T-helper 2 cell treated with Interferon-gamma antibody and Interleukin-4, amounts not matched to agents 100 ng/mL and 5 ng/mL, for 36 hours (primary cell): ENCODE measurements at regions not wholly inside any gene's neighbourhood (a gene's known extent, or its start where the extent isn't known, plus 50 kb on each side); places are given as distances from the start of the nearest gene placed in this dataset.
"Not testable (repeated sequence)": the region's sequence is repeated elsewhere in the genome, so short reads cannot be mapped to it uniquely, and the experiment has no call there.

ENCODE experiments used
- intact Hi-C: fragments of 100-400 bp; cut with micrococcal nuclease; formaldehyde crosslinking; loops from one replicate; pipeline ENCODE4 v1.15.1; 2023

DNA sequence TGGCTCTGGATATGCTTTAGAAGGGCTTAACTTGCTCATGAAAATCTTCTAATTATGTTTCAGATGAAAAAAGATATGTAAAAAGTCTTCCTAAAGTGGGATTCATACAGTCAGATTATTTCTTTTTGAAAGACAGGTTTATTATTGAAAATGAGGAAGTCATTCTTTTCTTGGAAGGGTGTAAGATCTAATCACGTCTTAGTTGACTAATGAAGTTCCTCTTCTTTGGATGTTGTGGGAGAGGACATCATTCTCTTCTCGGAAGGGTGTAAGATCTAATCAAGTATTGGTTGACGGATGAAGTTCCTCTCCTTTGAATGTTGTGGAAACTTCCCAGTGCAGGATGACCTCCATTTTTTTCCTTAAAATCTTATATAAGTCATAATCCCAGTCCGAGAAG lies 74.9 kb downstream of the ALG10 start:
- intact Hi-C loops = no loop called here

- intact Hi-C loops = no loop called here
Measured at GRCh38 chr12:34105392-34105933, 83.2 kb downstream of the ALG10 start.

GRCh38 chr12:34106172-34106571 lies 83.9 kb downstream of the ALG10 start:
- intact Hi-C loops = no loop called here

- intact Hi-C loops = no loop called here
Measured at GRCh38 chr12:34107016-34107415, 84.7 kb downstream of the ALG10 start.

DNA sequence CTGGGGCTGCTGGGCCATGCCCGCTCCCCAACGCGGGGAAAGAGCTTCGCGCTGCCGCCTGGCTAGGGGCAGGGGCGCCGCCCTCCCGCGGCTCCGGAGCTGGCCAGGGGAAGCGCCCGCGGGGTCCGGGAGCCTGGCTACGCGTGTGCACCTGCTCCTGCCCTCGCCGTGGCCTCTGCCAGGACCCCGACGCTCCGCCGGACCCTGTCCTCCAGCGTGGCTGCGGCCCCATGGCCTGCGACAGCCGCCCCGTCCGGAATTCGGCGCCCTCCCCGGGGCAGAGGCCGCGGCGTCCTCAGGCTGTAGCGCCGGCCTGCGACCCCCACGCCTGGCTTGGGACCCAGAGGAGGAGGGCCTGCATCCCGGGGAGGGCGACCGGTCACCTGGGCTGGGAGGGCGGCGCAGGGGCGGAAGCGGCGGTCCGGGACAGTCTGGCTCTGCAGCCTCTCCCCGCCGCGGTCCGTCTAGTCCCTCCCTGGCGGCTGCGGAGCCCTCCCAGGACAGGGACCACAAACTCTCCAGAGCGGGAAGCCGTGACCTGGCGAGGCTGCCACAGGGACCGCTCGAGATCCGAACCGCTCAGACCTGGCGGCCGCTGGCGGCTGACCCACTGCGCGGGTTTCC lies 85.6 kb downstream of the ALG10 start:
- intact Hi-C loops = no loop called here

GRCh38 chr12:34108405-34108803 lies 86.1 kb downstream of the ALG10 start:
- intact Hi-C loops = no loop called here

DNA sequence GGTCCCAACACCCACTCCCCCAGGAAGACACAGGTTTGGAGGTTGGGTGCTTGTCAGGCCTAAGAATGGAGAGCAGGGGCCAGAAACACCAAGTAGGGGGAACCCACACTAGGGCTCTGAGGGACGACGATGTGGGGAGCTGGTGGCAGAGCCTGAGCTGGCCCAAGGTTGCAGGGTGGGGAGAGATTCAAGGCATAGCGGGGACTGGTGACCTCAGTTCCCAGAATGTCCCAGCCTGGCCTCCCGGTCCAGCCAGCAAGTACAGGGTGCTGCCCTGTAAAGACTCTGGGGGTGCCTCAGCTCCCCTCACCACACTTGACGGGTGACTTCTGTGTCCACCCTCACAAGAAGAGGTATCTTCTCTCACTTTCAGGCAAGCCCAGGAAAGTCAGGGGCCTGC lies 86.7 kb downstream of the ALG10 start:
- intact Hi-C loops = no loop called here

DNA sequence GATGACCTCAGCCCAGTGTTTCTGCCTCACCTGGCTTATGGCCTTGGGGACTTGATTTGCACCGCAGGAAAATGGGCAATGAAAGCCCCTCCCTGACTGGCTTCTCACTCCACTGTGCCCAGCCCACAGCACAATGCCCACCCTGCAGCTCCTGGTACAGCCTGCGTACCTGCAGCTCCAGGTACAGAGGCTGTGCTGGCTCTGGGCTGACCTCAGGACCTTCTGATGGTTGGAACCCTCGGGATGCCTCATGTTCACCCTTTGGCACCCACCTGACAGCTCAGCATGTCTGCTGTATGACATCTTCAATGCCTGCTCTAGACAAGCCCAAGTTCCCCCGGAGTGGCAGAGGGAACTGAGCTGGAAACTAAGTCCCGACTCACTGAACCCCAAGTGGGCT lies 87.1 kb downstream of the ALG10 start:
- intact Hi-C loops = no loop called here

- intact Hi-C loops = not testable (repeated sequence)
Measured at GRCh38 chr12:34109909-34110531, 87.7 kb downstream of the ALG10 start.

DNA sequence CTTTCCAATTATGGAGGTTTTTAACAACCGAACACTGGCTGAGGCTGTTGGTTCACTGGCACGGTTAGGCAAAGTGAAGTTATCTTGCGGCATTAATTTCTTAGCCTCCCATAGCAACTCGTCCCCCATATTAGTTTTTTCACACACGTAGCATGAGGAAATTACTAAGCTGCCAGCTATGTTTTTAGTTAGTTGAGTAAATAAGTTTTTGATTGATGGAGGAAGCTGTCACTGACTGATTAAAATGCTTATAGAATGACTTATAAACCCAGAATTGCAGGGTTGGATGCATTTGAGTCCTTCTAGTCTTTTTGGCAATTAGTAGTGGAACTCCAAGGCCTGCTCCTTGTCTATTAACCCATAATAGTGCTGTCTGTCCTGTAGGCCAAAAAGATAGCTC lies 97.1 kb downstream of the ALG10 start:
- intact Hi-C loops = no loop called here

DNA sequence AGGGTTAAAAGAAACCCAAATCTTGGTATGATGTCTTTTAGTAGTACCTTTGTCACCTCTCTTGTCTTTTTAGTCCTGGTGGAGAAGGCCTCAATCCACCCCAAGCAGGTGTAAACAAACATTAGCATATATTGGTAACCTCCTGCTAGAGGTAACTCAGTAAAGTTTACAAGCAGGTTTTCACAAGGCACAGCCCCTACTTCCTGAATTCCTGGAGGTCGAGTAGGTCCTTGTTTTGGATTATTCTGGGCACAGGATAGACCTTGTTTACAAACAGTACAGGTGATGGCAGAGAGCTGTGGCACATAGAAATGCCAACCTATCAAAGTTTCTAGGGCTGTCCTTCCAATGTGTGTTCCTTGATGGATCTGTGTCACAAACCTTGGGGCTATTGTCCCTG lies 99.1 kb downstream of the ALG10 start:
- intact Hi-C loops = loop anchor here (10.0 kb wide), 1 partner anchor 1367 kb away; the partner anchor contains the start of gene YARS2

GRCh38 chr12:34123092-34123491 lies 100.8 kb downstream of the ALG10 start:
- intact Hi-C loops = loop anchor here (1.0 to 10.0 kb wide), 2 partner anchors 95 to 1368 kb away; partner anchors contain the start of gene YARS2

DNA sequence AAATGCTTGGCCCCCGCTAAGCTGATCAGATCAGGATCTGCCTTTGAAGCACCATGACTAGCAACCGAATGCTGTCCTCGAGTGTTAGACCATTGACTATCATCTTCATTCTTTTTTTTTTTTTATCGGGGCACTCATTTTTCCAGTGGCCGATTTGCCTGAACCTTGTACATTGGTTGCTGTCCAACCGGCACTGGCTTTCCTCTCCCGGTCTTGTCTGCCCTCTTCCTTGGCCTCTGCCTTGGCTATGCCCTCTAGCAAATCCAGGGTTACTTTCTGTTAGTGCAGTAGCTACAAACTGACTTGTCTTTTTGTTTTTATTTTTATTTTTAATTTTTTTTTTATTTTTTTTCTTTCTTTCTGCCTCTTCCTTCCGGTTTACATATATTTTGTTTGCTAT lies 102.3 kb downstream of the ALG10 start:
- intact Hi-C loops = loop anchor here (5.0 to 10.0 kb wide), 2 partner anchors 102 to 1370 kb away; partner anchors contain the start of genes ALG10 and YARS2

DNA sequence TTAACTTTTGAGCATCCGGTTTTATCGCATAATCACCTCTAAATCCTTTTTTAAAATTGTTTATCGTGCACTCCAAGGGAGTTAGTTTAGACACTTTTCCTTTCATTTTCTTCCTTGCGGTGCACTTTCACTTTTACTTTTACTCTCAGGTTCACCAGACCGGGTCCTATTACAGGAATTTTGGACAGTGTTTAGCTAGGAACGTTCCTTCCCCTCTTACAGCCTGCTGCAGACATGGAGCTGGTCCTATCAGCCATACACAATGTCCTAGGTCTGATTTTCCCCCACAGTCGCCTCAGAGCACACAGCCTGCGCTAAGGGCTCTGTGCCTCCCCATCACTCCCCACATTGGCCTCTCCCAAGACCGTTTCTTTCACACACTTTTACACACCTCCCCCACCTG lies 103.9 kb downstream of the ALG10 start:
- intact Hi-C loops = loop anchor here (5.0 to 10.0 kb wide), 2 partner anchors 104 to 1371 kb away; partner anchors contain the start of genes ALG10 and YARS2

GRCh38 chr12:34126805-34127204 lies 104.5 kb downstream of the ALG10 start:
- intact Hi-C loops = loop anchor here (5.0 to 10.0 kb wide), 2 partner anchors 105 to 1372 kb away; partner anchors contain the start of genes ALG10 and YARS2

GRCh38 chr12:34127379-34127778 lies 105.1 kb downstream of the ALG10 start:
- intact Hi-C loops = loop anchor here (5.0 to 10.0 kb wide), 2 partner anchors 105 to 1373 kb away; partner anchors contain the start of genes ALG10 and YARS2

GRCh38 chr12:34142430-34142829 lies 120.1 kb downstream of the ALG10 start:
- intact Hi-C loops = no loop called here

GRCh38 chr12:34151019-34151418 lies 128.7 kb downstream of the ALG10 start:
- intact Hi-C loops = no loop called here

DNA sequence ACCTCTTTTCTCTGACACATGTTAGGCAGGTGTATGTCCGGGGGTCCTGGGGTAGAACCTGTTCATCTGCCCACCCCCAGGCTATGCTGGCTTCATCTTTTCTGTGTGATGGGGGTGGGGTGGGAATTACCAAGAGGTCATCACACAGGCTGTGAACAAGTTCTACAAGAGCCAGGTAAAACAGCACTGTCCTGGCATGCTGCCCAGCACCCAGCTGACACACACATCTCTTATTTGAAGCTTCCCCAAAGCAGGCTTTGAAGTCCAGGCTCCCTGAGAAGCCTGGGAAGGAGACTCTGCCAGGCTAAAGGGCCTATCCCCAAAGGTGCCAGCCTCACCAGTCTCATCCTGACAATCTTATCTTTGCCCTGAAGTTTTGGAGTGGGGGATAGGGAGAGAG lies 141.1 kb downstream of the ALG10 start:
- intact Hi-C loops = no loop called here

DNA sequence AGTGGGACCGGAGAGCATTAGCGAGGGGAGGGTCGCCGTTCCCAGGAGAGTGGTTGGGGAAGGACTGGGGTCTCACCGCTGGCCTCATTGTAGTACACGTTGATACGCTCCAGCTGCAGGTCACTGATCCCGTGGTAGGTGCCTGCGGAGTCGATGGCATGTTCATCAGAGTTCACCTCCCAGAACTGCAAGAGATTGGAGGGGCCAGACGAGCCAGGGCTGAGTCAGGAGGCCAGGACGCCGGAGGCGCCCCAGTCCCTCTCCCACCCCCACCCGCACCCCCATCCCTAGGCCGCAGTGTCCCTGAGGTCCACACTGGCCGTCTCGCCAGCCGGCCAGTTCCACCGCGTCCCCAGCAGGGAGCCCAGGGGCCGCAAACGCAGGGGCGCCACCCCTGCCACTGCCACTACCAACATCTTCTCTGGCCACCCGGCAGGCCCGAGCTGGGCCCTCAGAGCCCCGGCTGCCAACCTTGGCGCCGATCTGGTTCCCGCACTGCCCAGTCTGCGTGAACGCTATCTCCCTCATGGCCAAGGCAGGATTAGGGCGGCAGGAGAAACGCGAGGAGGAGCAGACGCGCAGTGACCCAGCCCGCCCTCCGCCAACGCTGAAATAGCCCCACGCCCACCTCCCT lies 144.2 kb downstream of the ALG10 start:
- intact Hi-C loops = no loop called here

GRCh38 chr12:34168507-34168906 lies 146.2 kb downstream of the ALG10 start:
- intact Hi-C loops = not testable (repeated sequence)

- intact Hi-C loops = no loop called here
Measured at GRCh38 chr12:34186492-34186891, 164.2 kb downstream of the ALG10 start.
